ENCODE measurements at regions not wholly inside any gene's neighbourhood (a gene's known extent, or its start where the extent isn't known, plus 50 kb on each side); places are given as distances from the start of the nearest gene placed in this dataset.

- TF ChIP-seq, protein P1, sequence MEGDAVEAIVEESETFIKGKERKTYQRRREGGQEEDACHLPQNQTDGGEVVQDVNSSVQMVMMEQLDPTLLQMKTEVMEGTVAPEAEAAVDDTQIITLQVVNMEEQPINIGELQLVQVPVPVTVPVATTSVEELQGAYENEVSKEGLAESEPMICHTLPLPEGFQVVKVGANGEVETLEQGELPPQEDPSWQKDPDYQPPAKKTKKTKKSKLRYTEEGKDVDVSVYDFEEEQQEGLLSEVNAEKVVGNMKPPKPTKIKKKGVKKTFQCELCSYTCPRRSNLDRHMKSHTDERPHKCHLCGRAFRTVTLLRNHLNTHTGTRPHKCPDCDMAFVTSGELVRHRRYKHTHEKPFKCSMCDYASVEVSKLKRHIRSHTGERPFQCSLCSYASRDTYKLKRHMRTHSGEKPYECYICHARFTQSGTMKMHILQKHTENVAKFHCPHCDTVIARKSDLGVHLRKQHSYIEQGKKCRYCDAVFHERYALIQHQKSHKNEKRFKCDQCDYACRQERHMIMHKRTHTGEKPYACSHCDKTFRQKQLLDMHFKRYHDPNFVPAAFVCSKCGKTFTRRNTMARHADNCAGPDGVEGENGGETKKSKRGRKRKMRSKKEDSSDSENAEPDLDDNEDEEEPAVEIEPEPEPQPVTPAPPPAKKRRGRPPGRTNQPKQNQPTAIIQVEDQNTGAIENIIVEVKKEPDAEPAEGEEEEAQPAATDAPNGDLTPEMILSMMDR (IDR thresholded peaks at IDR 0.05; ENCODE audit: low read length): no peak
- TF ChIP-seq EZH2 (optimal IDR thresholded peaks at IDR 0.05; ENCODE audit: low read depth, low read length) (no peak), EZH2phosphoT487 (IDR thresholded peaks at IDR 0.05; ENCODE audit: low read length) (no peak)
Measured at GRCh38 chr1:188023206-188023605, 1194.5 kb downstream of the PLA2G4A start.

Data from MM.1S (cell line).